UCSD-AML1 (cell line): ENCODE measurements at regions not wholly inside any gene's neighbourhood (a gene's known extent, or its start where the extent isn't known, plus 50 kb on each side); places are given as distances from the start of the nearest gene placed in this dataset.
"Not testable (repeated sequence)": the region's sequence is repeated elsewhere in the genome, so short reads cannot be mapped to it uniquely, and the experiment has no call there.

Experiments
- DNase-seq: peaks from one replicate; lab custom pipeline; 2025; ENCODE audit not compliant: unreplicated experiment; lab: John Stamatoyannopoulos, UW

DNA sequence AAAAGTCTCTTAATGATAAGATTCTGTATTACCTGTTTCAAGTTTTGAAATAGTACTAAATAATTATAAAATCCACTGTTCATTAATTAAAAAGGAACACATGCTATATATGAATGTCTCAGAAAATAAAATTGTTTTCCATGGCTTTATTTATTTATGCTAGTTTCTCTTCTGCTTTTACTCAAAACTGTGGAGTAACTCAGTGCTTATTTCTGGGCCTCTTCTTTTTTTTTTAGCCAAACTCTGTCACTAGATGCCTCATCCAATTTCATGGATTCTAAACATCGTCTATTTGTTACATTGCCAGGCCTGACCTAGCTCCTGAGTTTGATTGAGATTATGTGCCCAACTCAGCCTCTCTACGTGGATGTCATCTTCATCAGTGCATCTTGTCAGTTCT, 1509.7 kb downstream of the MAT2B start:
- DNase-seq, result no peak

DNA sequence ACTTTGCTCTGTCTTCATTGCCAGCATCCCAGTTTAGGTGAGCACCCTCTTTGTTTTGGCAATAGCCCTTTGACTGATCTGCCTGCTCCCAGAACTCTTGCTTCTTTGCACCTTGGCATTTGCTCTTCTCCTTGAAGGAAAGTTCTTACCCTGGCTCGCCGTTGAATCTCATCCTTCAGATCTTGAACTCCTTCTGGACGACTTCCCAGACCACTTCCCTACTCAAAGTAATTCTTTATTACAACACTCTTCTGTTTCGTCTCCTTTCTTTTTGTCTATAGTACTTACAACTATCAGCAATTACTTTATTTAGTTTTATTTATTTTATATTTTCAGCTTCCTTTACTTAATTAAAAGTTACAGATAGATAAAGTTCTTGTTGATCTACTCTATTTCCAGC, 1510.1 kb downstream of the MAT2B start:
- DNase-seq, result no peak

DNA sequence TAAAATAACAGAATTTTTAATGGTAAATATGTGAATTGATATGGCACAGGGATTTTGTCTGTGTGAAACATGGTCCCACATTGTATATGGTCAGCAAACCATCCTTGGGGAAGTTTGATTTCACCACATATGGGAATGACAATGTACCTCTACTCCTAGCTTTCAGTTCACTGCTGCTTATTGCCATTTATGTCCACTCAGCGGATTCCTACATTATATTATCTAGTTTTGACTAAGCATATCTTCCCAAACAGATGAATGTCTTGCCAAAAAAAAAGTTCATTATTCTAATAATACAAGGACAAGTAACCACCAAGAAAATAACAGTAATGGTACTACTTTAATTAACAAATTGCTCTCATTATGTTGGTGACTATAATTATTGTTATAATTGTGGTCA, 1521.6 kb downstream of the MAT2B start:
- no peak for DNase-seq

DNA sequence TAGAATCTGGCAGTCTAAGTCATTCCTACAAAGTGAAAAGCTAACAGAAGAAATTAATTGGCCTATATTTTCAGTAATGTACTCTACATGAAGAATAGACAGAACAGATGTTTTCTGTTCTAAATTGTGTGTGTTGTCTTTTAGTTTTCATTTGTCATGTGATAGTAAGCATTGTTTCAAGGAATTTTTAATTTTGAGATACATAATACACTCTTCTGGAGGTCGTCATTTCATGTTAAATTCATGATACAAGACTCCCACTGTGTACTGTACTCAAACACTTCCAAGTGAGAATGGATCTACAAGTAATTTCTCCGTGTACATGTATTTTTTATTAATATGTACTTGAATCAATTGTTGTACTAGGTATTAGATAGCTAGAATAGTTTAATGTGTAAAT, 1522.9 kb downstream of the MAT2B start:
- DNase-seq, result no peak

DNA sequence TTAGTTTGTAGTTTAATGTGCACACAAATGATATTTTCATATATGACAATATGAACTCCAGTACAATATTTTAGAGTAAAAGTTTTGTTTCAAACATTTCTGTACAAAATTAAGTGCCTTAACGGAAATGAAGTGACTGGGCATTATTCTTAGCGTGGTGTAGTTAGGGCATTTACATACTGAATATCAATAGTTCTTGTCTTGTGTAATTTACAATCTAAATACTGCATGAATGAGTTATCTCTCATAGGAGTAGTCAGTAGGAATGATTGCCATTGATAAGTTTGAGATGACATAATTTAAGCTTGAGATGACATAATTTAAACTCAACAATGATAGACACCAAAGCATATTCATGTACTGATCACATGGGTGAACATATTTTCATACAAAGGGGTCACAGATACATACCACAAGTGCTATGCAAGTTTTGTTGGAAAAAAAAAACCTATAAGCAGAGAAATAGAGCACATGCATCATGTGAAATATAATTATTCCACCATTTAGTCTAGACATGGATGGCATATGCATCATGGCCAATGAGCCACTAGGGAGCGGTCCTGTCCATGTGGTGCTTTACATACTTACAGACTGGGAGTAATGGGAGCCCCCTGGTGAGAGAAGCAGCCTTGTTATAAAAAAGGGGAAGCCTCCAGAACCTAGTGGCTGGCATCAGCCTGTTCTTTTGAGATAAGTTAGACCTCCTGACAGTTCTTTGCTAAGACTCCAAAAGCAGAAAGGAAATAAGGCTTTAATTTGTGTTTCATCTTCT, 1523.9 kb downstream of the MAT2B start:
- peak; percentile 26 for DNase-seq

DNA sequence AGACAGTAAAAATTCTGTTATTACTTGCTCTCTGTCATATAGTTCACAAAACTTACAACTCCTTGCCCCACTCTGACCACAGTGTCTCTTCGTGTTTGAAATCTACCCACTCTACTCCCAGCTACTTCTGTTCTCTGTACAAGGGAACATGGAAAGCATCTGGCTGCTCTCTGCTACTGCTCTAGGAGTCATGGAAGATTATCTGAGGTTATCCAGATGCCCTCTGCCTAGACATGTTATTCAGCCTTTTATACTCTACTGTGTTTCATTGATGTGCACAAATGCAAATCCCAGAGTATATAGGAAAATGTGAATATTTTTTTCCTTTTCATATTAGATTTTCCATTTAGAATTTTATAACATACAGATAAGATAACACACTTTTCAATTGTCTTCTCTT, 1525.6 kb downstream of the MAT2B start:
- no peak for DNase-seq

DNA sequence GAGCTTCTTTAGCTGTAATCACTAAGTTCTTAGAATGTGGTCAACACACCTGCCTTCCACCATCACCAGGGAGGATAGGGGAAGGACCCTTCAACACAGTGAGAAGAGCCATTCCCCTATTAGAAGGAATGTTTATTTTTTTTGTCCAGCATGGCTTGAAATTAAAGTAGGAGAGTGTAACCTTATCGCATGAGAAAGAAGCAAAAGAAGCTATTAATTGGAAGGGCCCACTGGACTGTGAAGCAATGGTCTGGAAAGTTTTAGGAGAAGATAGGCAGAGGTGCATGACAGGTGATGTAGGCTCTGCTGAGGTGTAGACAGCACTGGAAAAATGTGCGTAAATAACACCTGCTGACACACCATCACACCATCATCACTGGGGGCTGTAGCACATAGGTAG, 1526.0 kb downstream of the MAT2B start:
- no peak for DNase-seq

DNA sequence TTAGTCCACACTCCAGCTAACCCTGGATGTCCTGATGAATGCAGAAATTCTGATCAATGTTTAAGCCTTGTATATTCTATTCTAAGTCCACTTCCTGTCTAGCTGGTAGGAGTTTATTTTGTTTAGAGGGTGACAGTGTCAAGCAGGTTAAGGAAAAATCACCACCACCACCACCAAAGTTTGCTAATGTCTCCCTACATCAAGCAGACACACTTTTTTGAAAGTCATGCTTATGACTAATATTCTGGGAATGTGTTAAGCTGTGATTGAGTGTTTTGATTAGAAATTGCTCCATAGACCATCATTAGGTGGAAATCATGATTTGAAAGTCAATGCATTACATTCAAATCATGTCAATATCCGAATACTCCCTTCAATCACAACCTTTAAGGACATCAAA, 1530.1 kb downstream of the MAT2B start:
- DNase-seq, result no peak

DNA sequence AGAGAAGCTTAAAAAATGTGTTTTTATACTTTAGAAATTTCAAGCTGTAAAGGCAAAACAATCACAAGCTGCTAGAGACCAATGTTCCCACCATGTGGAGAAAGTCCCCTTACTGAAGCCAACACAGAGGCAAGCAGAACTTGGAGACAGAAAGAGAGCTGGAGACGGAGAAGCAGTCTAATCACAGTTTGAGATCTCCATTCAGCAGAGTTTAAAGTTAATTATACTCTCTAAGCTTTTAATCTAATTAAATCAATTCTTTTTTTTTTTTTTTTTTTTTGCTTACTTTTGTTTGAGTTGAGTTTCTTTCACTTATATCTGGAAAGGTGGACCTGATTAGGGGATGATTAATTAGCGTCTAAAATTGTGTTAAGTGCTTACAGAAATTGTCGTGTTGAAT, 1534.3 kb downstream of the MAT2B start:
- no peak for DNase-seq

DNA sequence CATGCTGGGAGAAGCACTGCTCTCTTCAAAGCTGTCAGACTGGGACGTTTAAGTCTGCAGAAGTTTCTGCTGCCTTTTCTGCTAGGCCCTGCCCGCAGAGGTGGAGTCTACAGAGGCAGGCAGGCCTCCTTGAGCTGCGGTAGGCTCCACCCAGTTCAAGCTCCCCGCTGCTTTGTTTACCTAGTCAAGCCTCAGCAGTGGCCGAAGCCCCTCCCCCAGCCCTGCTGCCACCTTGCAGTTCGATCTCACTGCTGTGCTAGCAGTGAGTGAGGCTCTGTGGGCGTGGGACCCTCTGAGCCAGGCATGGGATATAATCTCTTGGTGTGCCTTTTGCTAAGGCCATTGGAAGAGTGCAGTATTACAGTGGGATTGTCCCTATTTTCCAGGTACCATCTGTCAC, 1540.5 kb downstream of the MAT2B start:
- not testable (repeated sequence) for DNase-seq

DNA sequence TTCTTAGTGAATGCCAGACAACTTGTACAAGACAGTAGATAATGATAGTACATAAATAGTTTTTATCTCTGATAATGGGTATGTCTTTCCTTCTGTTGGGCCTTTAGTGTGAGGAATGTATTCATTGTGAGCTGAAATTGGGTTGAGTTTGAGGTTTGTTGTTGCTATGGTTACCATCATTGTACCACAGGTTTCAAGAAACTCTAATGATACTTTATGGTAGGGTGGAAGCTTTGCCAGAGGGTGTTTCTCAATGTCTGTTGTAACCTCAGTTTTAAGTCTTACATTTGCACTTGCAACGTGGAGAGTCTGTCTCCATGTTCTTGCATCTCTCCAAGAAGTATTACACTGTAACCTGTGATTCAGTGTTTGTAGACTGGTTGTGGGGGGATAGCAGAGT, 1550.1 kb downstream of the MAT2B start:
- no peak for DNase-seq

DNA sequence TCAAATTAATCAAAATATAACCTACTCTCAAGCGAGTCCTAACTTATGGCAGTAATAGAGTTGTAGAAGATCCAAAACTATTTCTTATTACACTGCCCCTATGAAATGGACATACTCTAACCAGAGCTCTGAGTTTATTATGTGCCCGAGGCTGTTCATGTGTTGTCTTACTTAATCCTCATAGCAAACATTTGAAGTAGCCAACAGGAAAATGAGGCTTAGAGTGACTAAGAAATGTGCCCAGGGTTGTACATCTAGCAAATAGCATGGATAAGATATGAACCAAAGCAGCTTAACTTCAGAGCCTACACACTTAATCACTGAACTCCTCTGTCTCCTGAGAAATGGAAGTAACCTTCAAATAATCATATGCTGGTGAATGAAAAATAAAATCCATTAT, 1551.7 kb downstream of the MAT2B start:
- no peak for DNase-seq

DNA sequence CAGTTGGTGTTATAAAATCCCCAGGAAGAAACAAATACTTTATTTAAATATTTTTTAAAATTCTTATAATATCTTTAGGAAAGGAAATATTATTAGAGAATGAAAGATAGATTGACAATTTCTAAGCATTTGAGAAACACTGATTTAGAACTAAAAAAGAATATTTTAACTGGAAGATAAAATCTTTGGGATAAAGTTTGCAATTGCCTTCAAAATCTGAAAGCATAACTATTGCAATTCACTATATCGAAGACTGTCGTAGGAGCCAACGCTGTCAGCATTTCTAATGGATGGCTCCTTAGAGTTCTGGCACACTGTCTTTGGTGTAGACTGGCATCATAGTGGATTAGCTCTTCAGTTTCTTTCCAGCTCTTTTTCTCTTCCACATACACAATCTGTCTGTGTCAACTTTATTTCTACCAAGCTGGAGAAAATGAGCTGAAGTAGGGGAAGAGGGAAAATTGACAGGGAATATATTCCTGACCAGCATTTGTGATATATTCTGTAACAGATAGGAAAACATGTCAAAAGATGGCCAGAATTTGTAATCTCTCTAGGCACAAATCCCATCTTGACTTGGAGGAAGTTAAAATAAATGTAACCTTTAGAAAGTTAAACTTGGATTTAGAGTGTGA, 1561.4 kb downstream of the MAT2B start:
- DNase-seq, result no peak

DNA sequence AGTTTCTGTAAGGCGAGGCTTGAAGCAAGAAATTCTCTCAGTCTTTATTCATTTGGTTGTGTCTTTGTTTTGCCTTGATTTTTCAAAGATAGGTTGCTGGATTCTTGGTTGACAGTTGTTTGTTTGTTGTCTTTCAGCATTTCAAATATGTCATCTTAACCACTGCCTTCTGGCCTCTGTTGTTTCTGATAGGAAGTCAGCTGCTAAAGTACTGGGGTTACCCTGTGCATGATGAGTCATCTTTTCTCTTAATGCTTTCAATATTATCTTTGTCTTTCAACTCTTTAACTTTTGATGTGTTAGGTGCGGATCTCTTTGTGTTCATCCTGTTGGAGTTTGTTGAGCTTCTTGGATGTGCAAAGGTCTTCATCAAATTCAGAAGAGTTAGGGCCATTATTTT, 1571.3 kb downstream of the MAT2B start:
- DNase-seq, result no peak

DNA sequence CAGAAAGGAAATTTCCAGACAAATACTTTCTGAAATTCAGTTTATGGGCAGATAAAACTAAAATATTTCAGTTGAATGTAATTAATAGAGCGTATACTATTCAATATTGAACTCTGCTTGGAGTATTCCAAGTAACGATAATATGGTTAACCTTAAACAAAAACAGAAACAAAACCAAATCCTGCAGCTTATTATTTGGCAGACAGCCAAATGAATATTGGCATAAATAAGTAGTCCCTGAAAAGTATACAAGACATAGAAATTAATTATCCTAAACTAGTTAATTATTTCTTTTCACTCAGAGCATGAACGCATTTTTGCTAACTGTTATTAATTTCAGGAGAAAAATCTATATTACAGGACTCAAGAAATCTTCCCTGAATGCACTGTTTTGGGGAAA, 1574.0 kb downstream of the MAT2B start:
- DNase-seq, result no peak

DNA sequence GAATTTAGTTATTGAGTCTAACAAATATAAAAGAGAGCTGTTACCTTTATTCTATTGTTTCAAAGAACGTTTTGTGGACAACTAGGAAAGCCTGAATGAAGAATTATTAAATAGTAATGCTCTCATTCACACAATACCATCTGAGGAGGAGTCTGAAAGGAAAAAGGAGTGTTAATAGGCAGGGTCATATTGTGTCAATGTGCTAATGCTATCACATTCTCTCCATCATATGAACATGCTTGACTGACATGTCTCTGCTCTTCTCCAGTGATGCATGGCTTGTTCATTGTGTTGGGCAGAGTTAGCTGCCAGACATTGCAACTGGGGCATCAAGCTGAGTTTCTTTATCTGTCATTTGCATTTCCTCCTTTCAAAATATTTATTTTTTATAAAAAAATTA, 1578.0 kb downstream of the MAT2B start:
- no peak for DNase-seq

DNA sequence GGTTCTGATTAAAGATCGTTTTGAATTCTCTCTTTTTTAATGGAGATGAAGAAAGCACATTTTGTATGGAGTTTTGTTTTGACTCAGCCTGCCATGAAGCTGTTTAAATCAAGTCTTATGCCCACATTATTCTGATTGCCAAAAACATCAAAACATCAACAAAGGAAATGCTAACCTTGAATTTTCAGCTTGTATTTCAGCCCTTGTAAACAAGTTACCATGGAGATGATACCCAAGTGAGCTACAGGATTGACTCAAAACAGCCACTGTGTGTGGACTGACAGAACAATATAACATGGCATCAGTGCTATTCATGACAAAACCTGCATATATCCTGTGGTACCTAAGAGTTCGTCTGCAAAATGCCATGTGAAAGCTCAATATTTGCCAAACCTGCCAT, 1581.0 kb downstream of the MAT2B start:
- no peak for DNase-seq

DNA sequence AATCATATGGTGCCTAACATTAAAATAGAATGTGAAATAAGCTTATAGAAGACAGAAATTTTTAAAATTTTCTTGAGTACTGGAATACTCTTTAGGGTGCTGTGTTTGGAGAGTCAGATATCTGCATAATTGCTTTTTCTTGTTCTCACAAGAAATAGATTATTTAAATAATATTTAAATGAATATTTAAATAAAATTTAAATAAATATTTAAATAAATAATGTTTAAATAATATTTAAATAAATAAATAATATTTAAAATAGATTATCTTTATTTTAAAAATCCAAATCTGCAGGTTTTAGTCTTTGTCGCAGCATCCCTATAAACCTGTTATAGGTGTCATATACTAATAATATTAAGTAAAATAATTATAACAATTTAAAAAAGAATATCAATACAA, 1589.4 kb downstream of the MAT2B start:
- no peak for DNase-seq

DNA sequence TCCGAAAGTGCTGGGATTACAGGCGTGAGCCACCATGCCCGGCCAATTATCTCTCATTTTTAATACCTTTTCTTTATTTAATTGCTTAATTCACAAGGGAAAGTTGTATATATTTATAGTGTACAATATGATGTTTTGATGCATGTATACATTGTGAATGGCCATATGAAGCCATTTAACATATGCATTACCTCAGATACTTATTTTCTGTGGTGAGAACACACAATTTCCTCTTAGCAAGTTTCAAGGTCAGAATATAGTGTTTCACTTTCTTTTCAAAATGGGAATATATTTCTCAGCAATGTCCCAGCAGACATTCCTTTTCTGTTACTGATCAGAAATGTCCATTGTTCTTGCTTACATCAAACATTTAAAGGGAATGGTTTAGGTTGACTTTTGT, 1596.3 kb downstream of the MAT2B start:
- DNase-seq, result no peak

DNA sequence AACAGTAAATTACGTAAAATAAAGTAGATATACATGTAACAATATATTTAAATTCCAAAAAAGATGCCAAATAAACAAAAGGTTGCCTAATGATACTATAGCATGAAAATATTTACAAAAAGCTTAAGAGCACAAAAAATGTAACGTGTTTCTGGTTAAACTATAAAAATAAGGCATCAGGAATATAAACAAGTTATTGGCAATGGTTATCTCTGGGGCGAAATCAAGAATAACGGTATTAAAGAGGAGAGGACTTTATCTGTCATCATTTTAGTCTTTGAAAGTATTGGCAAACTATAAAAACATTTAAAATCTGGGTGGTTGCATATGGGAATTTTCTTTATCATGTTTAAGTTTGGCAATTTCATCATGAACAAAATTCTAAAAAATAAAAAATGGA, 1599.2 kb downstream of the MAT2B start:
- DNase-seq, result no peak

DNA sequence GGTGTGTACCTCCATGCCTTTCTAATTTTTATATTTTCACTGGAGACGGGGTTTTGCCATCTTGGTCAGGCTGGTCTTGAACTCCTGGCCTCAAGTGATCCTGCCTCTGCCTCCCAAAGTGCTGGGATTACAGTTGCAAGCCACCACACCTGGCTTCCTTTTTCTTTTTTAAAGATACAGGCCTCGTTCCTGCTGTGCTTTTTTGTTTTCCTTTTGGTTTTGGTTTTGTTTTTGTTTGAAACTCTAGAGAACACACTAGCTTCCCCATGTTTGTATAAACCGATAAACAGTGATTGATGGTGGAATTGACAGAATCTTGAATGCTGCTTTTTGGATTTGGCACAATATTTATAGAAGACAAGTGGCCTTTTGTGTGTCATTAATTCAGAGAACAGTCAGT, 1603.4 kb downstream of the MAT2B start:
- no peak for DNase-seq

DNA sequence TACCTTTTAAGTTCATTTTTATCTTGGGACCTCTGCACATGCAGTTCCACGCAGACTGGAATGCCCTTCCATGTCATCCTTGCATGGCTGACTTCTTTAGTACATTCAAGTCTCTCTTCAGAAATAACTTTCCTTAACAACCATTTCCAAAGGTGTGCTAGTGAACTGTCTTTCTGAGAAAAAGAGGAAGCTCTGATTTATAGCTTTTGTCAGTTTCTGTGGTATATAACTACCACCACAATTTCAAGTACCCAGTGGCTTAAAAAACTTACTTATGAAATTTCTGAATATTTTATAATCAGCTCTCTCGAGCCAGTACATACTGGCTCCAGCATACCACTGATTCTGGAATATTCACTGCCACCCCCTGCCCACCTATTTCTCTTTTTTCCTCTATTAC, 1613.8 kb downstream of the MAT2B start:
- no peak for DNase-seq

DNA sequence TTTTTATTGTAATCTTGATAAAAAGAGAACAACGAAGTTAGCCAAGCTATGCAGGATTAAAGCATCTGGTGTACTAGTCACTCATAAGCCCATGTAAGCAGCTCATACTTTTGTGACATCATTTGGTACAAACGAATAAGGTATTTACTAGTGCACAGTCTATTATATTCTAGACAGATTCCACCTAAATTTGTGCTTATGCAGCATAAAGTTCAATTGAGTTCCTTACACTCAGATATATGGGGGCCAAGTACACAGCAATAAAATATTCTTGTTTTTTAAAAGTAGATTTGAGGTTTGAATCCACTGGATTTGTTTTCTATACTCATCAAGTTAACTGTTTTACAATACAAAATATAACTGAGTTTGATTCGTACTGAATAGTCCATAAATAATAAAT, 1621.2 kb downstream of the MAT2B start:
- DNase-seq, result no peak
